ENCODE measurements at regions not wholly inside any gene's neighbourhood (a gene's known extent, or its start where the extent isn't known, plus 50 kb on each side); places are given as distances from the start of the nearest gene placed in this dataset.

- DNase-seq, result peak; percentile 86
These were observed 232.1 kb downstream of the RBM43 start for GRCh38 chr2:151029406-151030157.

DNA sequence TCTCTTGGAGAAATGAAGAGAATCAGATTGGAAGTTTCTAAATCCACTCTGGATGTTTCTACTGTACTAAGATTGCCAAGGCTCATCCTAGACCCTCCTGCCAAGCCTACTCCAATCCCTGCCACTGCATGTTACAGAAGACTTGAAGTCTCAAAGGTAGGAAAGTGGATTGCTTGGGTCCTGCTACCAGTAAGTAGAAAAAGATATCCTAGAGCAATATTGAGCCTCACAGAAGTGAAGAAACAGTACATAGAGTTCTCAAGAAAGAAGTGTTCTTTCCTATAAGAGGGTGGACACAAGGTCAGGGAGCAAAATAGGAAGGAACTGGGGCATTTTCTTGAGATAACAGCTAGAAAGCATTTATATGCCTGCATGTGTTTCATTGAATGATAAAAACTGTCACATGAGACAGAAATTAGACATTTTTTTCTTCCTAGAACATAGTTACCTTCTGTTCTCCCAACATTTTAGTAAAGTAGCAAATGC is 232.9 kb downstream of the RBM43 start:
- DNase-seq, result peak; percentile 75

GRCh38 chr2:151027151-151027550 is 234.5 kb downstream of the RBM43 start:
- DNase-seq, result no peak

DNA sequence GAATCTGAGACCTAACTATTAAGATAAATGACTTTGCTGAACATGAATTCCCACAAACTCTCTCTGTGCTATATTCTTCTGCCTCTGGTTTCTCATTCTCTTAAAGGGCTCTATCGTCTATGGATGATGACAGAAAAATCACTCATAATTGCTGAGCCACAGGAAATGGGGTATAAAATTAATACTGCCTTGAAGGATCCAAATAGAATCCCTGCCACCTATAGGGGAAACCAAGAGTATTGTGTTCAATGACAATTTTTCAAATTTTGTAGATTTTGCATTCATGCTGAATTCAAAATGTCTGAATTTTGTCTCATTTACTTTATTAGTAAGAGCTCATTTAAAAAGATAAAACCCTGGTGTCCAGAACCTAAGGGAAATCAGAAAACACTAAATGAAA is 235.8 kb downstream of the RBM43 start:
- no peak for DNase-seq

DNA sequence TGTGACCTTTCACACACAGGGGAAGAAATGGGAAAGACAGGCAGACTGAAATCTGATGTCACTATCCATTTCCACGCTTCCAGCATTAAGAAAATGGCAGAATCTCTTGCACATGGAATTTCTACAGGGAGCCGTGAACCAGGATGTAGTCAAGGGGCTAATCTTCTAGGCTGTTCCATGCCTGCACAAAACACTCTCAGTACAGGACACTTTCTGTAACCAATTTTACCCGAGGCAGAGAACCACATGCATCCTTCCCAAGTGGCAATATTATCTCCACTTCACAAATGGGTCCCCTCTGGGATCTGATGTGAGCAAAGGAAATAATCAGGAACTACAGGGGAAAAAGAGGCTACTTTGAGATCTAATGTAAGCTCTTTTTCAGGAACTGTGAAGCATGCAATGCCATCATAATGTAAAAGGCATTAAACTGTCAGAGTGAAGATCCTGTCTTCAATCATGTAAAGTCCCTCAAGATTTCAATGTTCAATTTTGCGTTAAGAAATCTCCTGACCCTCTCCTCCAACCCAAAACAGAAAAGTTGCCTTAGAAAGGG is 236.9 kb downstream of the RBM43 start:
- no peak for DNase-seq

DNA sequence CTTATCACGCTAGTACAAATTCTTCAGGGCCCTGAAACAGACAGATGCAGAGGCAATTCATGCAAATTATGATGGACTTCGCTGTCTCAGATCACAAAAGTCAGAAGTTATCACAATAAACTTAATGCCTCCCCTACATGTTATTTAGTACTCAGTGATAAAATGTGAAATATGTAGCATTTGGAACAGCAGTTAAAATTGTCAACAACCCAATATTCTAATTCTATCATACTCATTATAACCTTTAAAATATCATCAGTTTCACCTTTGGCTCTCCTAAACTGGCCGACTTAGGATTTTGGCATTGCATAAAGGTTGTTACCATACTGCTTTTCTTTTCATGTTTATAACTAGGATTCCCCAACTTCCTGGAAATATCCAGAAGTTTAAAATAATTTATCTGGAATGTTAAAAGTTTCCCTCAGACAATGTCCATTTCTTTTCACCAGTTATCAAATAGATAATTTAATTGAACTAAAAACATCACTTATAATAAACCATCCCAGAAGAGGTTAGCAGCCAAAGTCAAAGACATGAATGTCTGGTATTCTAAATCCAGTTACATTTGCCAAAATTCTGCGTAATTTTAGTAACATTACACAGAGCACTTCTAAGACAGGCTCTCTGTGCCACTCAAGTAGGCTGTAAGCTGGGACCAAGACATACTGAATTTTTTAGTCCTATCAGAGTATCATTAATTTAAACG is 239.8 kb downstream of the RBM43 start:
- DNase-seq, result no peak

DNA sequence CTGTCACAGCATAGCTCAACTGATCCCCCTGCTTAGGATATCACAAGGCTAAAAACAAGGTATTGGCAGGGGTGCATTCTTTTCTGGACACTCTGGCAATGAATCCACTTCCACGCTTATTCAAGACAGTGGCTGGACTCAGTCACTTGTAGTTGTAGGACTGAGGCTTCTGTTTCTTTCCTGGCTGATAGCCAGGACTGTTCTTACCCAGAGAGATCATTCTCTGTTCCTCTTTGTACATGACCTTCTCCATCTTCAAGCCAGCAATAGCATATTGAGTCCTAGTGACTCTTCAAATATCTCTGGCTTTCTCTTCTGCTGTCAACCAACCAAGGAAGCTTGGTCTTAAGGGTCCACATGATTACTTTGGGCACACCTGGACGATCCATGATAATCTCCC is 241.3 kb downstream of the RBM43 start:
- DNase-seq, result peak; percentile 27

DNA sequence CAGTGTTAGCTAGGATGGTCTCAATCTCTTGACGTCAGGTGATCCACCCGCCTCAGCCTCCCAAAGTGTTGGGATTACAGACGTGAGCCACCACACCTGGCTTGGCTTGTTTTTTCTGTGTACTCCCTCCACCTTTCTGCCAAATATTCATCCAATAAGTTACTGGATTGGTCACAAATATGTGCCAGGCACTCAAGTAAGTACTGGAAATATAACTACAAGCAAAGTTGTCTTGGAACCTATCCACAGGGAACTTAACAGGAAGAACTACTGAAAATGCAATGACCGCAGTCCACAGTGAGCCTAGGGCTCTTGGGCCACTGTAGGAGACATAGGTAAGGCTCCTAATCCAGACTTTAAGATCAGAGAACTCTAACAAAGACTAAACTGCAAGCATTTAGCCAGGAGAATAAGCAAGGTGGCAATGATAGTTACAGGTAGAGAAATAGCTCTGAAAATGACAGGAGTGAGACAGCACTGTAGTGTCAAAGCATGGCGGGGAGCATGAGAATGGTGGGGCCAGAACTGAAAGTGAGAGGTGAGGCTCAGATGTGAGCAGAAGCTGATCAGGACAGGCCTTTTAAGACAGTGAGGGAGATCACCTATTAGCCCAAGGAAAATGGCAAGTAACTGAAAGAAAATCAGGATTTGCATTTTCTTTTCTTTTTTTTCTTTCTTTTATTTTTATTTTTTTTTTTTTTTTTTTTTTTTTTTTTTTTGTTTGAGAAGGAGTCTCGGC is 252.1 kb downstream of the RBM43 start:
- DNase-seq, result no peak

GRCh38 chr2:151007365-151007764 is 254.3 kb downstream of the RBM43 start:
- DNase-seq, result no peak

DNA sequence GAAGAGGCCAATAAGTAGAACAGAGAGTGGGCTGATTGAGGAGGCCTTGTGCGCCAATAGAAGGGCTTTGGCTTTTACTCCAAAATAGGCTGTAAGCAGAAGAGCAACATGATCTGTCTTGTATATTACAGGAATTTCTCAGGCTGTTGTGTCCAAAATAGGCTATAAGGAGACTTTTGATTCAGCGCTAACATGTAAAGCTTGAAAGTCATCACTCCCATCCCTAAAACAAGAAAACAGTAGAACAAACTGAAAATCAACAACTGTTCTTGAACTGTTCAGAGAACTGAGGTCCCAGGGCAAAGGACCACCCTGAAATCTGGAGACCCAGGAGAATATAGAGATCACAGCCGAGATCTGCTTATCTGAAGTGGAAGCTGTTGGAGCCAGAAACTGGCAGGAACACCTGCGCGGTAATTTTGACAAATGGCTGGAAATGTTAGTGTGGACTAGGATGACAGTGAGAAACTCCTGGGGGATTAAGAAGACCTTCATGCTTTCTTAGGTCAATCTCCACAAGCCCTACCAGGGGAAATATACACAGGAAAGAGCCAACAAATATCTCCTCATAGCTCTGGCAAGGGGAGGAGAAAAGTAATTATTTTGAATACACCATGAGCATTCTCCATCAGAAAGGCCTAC is 258.6 kb downstream of the RBM43 start:
- DNase-seq, result no peak

DNA sequence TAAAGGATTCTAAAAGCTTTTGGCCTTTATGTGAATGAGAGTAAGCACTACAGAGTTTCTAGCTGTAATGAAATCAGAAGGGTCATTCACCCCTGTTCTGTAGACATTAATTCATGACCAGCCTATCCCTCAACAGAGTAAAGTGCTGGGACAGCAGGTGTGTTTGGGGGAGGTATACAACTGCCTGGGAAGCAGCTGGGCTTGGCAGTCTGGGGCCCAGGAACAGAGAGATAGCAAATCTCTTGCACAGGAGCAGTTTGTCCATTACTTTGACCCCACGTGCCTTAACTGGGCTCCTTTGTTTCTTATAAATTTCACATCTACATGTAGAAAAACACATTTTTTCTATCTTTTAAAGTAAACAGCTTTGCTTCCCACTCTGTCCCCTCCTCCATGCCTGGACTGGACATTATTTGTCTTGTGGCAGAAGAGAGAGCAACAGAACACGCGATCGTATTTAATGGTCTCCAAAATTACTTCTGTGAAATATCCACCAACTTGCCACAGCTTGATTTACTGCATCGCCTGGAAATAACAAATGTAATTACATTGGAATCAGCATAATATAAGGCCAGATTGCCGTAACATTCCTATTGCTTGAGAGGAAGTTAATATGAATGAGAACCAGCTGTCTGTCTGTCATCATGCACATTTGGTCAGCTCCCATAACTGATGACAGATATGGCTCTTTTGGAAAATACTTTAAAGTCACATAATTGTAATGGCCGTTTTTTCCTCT is 263.8 kb downstream of the RBM43 start:
- no peak for DNase-seq

DNA sequence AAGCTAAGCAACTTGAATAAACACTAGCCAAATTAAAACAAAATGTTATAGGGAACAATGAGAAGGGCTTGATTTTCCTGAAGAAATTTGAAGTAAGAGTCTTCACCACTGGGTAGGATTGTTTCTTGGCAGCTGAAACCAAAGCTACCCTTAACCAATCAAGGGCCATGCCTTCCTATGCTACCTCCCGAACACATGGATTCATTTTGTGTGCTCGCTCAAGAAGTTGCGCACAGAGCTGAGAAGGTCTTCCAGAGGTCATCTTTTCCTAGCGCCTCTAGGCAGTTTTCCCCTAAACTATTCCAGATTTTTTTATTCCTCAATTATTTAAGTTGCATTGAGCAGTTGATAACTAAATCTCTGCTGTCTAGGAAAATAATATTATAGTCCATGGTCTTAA is 264.6 kb downstream of the RBM43 start:
- DNase-seq, result no peak

GRCh38 chr2:150994076-150994475 is 267.6 kb downstream of the RBM43 start:
- no peak for DNase-seq

- DNase-seq, result no peak
These were observed 271.7 kb downstream of the RBM43 start for GRCh38 chr2:150989969-150990368.

DNA sequence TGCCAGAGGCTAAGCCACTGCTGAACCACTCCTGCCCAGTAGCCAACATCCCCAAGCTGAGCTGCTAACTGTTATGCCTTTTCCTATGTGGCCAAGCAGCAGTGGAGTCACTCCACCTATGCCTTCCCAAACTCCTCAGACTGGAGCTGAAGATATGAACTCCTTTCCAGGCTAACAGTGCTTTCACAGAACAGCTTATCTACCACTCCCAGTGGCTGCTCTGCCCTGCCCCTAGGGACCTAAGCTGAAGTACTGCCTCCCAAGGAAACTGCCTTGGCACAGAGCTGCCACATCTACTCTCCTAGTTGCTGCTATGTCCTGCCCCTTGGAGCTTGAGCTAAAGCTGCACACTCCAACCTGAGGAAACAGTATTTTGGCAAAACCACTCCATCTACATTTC is 275.9 kb downstream of the RBM43 start:
- DNase-seq, result no peak

GRCh38 chr2:150983314-150983897 is 278.3 kb downstream of the RBM43 start:
- DNase-seq, result no peak

- DNase-seq, result no peak
These were observed 279.8 kb downstream of the RBM43 start for GRCh38 chr2:150981826-150982225.

DNA sequence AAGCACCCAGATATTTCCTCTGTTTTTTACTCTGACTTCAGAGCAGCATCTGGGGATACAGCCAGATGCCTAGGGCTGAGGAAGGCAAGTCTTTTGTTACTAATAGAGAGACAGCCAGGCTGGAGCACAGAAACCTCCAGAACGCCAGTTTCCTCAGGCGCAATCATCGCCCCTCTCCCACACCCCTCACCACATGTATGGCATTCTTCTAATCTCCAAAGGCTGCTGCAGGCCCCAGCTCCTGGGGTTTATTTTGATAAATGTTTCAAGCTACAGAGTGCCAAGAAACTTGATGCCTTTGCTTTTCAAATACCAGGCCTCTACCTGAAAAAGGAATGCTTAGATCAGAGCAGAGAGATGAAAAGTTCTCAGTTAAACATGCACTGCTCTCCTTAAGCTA is 283.6 kb downstream of the RBM43 start:
- no peak for DNase-seq

GRCh38 chr2:150977296-150977695 is 284.4 kb downstream of the RBM43 start:
- no peak for DNase-seq

DNA sequence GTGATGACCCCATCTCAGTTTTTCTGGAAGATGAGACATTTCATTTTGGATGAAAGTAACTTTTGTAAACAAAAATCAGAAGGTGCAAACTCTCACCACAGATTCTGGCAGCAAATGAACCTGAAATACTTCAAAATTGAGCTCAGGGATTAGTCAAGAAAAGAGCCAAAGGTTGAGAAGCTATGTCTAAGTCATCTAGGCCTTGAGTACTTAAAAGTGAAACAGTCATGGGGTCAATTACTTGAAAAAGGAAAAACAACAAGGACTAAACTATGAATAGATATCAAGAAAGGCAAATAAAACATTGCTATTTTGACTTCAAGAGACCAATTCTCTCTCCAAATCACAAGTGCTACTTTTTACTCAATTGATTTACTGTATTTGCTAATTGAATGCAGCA is 285.1 kb downstream of the RBM43 start:
- DNase-seq, result no peak

- no peak for DNase-seq
These were observed 286.8 kb downstream of the RBM43 start for GRCh38 chr2:150974864-150975263.

DNA sequence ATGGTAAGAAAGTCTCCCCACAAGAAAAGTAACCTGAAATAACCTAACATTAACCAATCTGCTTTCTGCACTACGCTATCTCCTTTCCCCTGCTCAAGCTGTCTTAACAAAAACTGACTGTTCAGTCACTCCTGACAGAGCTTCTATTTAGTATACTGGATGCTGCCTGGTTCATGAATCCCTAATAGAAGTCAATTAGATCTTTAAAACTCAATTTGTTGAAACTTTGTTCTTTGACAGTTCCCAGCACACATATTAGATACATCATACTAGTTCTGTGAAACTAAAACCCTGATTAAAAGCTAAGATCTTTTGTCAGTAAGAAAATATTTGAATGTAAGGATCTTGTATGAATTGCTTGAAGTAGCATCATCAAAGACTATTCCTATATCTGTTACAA is 287.4 kb downstream of the RBM43 start:
- no peak for DNase-seq

Measured in OCI-M1 (cell line).